ENCODE measurements at regions not wholly inside any gene's neighbourhood (a gene's known extent, or its start where the extent isn't known, plus 50 kb on each side); places are given as distances from the start of the nearest gene placed in this dataset.

DNA sequence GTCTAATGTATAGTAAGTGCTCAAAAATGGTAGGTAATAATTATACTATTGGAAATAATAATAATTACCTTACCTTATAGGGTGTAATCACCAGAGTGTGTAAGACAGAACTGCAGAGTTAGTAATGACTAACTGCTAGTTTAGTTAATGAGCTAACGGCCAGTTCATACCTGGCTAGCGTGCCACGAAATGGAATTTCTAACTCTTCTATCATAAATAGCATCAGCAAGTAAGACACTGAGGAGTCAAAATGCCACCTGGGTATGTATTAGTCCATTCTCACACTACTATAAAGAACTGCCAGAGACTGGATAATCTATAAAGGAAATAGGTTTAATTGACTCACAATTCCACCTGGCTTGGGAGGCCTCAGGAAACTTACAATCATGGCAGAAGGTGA is 63.4 kb upstream of the CEP85L start:
- TF ChIP-seq POLR2A (IDR thresholded peaks at IDR 0.05; ENCODE audit: low read depth, low read length) (no peak), POLR2AphosphoS5 (IDR thresholded peaks at IDR 0.05; ENCODE audit: low read depth, low read length) (no peak), TAF1 (IDR thresholded peaks at IDR 0.05; ENCODE audit: borderline replicate concordance, low read depth, low read length) (no peak)

All from GM12892 (cell line).